Activated CD4-positive, alpha-beta T cell treated with anti-CD3 and anti-CD28 coated beads for 4 hours (primary cell): ENCODE measurements at regions not wholly inside any gene's neighbourhood (a gene's known extent, or its start where the extent isn't known, plus 50 kb on each side); places are given as distances from the start of the nearest gene placed in this dataset.
"Not testable (repeated sequence)": the region's sequence is repeated elsewhere in the genome, so short reads cannot be mapped to it uniquely, and the experiment has no call there.

ENCODE experiments used
- DNase-seq, 2 donors: peaks; one replicate each; pipeline ENCODE4 v3.0.0-alpha.2; 2020

- DNase-seq: not testable (repeated sequence)
These were observed 108.2 kb upstream of the PELI1 start for GRCh38 chr2:64252251-64252978.

DNA sequence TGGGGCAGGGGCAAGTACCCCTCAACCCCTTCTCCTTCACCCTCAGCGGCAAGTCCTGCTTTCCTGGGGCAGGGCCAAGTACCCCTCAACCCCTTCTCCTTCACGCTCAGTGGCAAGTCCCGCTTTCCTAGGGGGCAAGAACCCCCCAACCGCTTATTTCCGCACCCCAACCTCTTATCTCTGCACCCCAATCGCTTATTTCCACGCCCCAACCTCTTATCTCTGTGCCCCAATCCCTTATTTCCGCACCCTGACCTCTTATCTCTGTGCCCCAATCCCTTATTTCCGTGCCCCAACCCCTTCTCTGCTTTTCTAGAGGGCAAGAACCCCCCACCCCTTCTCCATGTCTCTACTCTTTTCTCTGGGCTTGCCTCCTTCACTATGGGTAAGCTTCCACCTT lies 109.2 kb upstream of the PELI1 start:
- DNase-seq: not testable (repeated sequence)

DNA sequence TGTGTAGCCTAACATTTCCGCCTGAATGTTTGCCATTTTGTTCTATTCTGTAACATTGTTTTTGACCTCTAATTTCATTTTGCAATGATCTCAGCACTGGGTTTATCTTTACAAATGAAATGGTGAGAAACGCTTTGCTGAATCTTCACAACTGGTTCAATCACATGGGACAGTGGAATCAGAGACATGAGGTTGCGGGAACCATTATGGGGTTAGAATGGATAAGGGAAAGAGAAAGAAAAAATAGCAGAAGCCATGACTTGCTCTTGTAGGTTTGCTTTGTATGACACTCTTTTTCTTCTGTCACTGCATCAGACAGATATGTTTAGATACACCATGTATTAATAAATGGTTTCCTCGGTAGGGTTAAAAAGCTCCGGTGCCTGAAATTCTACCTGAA lies 114.3 kb upstream of the PELI1 start:
- DNase-seq: no peak

- DNase-seq: no peak
These were observed 115.1 kb upstream of the PELI1 start for GRCh38 chr2:64259312-64259711.

DNA sequence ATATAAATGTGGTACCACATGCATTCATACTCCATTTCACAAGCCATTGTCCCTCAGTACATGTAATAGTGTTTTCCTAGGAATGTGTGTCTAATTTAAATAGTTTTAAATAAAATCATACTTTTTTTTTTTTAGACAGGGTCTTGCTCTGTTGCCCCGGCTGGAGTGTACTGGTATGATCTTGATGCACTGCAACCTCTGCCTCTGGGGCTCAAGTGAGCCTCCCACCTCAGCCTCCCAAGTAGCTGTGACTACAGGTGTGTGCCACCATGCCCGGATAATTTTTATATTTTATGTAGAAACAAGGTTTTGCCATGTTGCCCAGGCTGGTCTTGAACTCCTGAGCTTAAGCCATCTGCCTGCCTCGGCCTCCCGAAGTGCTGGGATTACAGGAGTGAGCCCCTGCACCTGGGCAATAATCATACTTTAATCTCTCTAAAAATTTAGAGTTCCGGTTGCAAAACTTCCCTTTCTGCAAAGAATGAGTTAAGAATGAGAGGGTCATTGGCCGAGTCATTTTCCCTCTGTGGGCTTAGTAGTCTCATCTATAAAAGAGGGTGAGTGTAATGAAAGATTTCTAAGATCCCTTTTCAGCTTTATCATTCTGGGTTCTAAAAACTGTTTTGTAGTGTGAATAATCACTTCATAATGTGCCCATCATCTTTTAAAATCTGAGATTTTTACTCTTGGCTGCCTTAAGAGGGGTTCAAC lies 116.0 kb upstream of the PELI1 start:
- no peak for DNase-seq

GRCh38 chr2:64260817-64261216 lies 116.6 kb upstream of the PELI1 start:
- DNase-seq: peak; percentile 9 to 12

- no peak for DNase-seq
These were observed 117.9 kb upstream of the PELI1 start for GRCh38 chr2:64262071-64262470.

- no peak for DNase-seq
These were observed 118.6 kb upstream of the PELI1 start for GRCh38 chr2:64262816-64263215.

DNA sequence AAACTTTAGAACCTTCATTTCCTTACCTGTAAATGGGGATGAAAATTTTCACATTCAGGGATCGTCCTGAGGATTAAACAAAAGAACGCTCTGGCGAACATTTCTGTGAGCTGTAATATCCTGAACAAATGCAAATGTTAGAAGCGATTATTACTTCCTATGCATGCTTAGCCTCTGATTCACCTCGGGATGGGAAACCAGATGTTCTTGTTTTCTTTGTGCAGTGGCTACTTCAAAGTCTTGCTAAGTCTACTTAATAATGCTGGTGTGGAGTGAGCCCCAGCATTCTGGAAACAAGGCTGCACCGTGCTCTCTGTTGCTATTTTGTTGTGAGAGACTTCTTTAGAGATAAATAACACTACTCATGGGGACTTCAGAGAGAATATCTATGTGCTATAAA lies 119.1 kb upstream of the PELI1 start:
- DNase-seq: no peak

- no peak for DNase-seq
These were observed 123.5 kb upstream of the PELI1 start for GRCh38 chr2:64267699-64268098.

DNA sequence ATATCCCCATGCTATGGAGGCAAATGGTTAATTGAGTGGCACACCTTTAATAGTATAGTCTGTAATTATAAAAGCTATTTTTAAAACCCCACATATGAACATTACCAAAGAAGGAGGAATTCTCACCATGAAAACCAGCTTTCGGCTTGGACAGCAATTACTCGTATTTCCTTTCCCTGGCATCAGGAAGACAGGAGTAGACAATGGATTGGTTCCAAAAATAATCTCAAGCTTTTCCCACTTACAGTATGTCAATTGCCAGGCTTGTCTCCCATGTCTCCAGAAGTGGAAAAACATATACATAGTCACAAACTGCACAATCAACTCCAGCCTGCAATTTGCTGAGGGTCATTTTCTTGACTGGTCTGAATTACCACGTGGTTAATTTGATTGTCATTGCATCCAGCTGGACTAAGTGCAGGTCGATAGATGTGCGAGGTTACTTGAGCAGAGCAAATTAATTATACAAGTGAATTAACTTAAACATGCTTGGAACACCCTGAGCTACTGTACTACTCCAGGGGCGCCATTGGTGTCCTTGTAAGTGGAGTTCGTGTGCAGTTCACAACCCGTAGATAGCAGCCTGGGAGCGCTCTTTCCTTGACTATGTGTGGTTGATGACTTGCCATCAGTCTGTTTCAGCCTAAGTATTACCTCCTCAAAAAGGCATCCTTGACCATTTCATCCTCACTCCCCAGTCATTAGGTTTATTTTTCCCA lies 124.3 kb upstream of the PELI1 start:
- no peak for DNase-seq

GRCh38 chr2:64273524-64274398 lies 129.5 kb upstream of the PELI1 start:
- DNase-seq: no peak

DNA sequence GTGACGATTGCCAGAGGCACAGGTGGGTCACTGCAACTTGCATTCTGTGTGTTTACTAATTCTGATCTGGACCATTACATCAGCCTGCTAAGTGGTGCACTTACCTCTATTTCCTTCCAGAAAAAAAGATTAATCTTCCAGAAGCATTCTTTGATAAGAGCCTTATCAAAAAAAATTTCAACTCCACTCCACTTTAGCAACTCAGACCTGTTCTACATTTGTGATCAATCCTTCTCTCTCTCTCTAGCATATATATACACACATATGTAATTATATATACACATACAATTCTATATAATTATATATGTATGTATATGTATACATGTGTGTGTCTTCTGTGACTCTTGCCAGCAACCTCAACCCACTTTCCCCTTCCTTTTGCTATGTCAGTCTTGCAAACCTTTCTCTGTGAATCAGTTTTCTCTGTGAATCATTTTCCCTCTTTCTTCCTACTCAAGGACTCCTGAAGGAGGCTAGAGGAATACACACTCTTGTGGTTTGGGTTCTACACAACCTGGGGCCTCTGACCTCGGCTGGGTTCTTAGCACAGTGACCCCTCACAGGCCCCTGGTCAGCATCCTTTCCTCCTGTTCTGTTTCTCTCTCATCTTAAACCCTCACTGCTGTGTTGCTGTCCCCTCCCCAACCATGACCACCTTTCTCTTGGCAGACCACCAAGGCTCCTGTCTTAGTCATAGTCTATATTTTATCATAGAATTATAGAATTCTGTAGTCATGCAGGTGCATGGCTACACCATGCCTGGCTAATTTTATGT lies 130.4 kb upstream of the PELI1 start:
- DNase-seq: no peak

DNA sequence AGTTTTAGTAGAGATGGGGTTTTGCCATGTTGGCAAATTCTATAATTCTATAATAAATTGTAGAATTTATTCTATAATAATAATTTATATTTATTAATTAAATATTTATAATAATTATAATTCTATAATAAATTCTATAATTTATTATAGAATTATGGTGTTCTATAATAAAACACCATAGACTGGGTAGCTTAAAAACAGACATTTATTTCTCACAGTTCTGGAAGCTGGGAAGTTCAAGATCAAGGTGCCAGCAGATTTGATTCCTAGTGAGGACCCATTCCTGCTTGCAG lies 130.9 kb upstream of the PELI1 start:
- DNase-seq: no peak

GRCh38 chr2:64276417-64277095 lies 132.3 kb upstream of the PELI1 start:
- no peak for DNase-seq

- DNase-seq: no peak
These were observed 133.1 kb upstream of the PELI1 start for GRCh38 chr2:64277101-64277849.

- DNase-seq: not testable (repeated sequence)
These were observed 136.6 kb upstream of the PELI1 start for GRCh38 chr2:64280812-64281211.

- DNase-seq: no peak
These were observed 138.9 kb upstream of the PELI1 start for GRCh38 chr2:64283006-64283570.

DNA sequence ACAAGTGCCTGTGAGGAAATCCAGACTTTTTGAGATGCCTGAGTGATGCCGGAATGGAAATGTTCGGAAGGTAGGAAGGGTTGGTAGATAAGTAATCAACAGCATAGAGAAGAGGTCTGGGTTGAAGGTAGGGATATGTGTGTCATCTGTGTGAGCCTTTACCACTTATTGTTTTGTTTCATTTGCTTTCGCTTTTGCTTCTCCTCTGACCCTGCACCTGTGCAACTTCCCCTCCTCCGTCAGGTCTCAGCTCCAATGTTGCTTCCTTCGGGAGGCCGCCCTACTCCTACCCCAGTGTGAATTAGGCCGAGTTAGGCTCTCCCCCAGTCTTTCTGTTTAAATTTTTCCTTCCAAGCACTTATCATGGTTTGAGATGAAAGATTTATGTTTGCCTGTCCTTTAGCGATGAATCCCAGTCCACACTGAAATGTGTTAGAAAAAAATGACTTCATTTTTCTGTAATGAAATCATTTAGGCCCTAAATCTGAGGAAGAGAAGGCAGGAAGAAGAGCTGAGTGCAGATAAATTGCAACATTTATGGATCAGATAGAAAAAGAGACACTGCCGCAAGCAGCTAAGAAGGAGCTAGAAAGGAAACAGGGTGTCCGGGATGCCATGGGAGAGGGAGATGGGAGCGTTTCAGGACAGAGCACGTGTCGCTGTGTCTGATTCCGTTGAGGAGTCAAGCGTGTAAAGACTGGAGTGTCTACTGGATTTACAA lies 139.6 kb upstream of the PELI1 start:
- DNase-seq: peak; percentile 20 to 25

DNA sequence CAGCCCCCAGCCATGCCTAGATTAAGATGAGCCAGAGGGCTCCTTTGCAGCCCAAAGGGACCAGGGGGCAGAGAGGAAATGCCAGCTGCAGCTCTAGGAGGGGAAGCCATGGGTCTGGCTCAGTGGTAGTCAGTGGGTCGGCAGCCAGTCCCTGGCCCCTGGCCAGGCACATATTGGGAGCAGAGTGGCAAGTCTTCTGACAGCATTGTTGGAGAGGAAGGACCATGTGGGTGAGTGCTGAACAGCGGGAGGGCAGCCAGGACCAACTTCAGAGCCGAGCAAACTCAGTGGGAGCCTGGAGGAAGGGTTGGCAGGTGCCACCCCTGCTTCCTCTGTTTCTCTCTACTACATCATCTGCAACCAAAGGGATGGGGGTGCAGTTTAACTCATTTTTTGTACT lies 140.5 kb upstream of the PELI1 start:
- no peak for DNase-seq
